WTC11 (cell line): ENCODE measurements at regions not wholly inside any gene's neighbourhood (a gene's known extent, or its start where the extent isn't known, plus 50 kb on each side); places are given as distances from the start of the nearest gene placed in this dataset.

ENCODE experiments used
- ATAC-seq: fragments of 200-7000 bp; cut with Tn5 transposase; 2 replicates; pipeline ENCODE4 v1.10.0; 2021; ENCODE audit warnings: mild to moderate bottlenecking, moderate library complexity
- CTCF ChIA-PET: fragments of 300-600 bp; sonication (Branson Sonifier 250); formaldehyde crosslinking; loops from one replicate; lab custom pipeline; 2021; ENCODE audit warnings: antibody characterized with exemption; lab: Charles Lee
- POLR2A ChIA-PET: fragments of 350-600 bp; sonication (Branson Sonifier 250); formaldehyde crosslinking; loops from one replicate; lab custom pipeline; 2021; ENCODE audit warnings: antibody characterized with exemption; lab: Charles Lee
- DNase-seq: peaks from one replicate; pipeline ENCODE4 v3.0.0; 2021; ENCODE audit warnings: low spot score
- H3K27ac Mint-ChIP-seq: 2 replicates; pipeline ENCODE4 v1.8.0; 2021; ENCODE audit warnings: mixed read lengths
- H3K27me3 Mint-ChIP-seq: 2 replicates; pipeline ENCODE4 v1.8.0; 2021; ENCODE audit warnings: low read depth, mild to moderate bottlenecking, moderate library complexity, mixed read lengths
- H3K36me3 Mint-ChIP-seq: 2 replicates; pipeline ENCODE4 v1.8.0; 2021; ENCODE audit warnings: mixed read lengths
- H3K4me1 Mint-ChIP-seq: 2 replicates; pipeline ENCODE4 v1.8.0; 2022; ENCODE audit warnings: mixed read lengths
- H3K4me3 Mint-ChIP-seq: 2 replicates; pipeline ENCODE4 v1.8.0; 2021; ENCODE audit warnings: mild to moderate bottlenecking, moderate library complexity, mixed read lengths
- H3K9me3 Mint-ChIP-seq: 2 replicates; pipeline ENCODE4 v1.8.0; 2021; ENCODE audit warnings: mixed read lengths
- ATF1 ChIP-seq: sonication (generic); formaldehyde crosslinking; IDR thresholded peaks from 2 replicates; pipeline ENCODE4 v1.8.1; 2023; ENCODE audit warnings: mild to moderate bottlenecking, moderate library complexity, missing genetic modification reagents
- ATF3 ChIP-seq: sonication (generic); formaldehyde crosslinking; conservative IDR thresholded peaks from 2 replicates; pipeline ENCODE4 v1.8.1; 2022; ENCODE audit warnings: mild to moderate bottlenecking, missing genetic modification reagents
- ATF6 ChIP-seq: sonication (generic); formaldehyde crosslinking; IDR thresholded peaks from 2 replicates; pipeline ENCODE4 v1.8.1; 2023; ENCODE audit warnings: mild to moderate bottlenecking, missing genetic modification reagents
- CTCF ChIP-seq: fragments of 200-600 bp; IDR thresholded peaks from 2 replicates; pipeline ENCODE4 v1.8.0; 2022; ENCODE audit warnings: antibody characterized with exemption
- EMX1 ChIP-seq: fragments of 250-450 bp; sonication (Bioruptor Pico); IDR thresholded peaks from 2 replicates; pipeline ENCODE4 v1.8.0; 2021; ENCODE audit warnings: mild to moderate bottlenecking
- FOXJ3 ChIP-seq: sonication (generic); formaldehyde crosslinking; IDR thresholded peaks from 2 replicates; pipeline ENCODE4 v1.9.0; 2021; ENCODE audit warnings: missing genetic modification reagents, mild to moderate bottlenecking, borderline replicate concordance
- FOXK1 ChIP-seq: sonication (generic); formaldehyde crosslinking; IDR thresholded peaks from 2 replicates; pipeline ENCODE4 v1.8.0; 2022; ENCODE audit warnings: mild to moderate bottlenecking, moderate library complexity, missing genetic modification reagents
- JAZF1 ChIP-seq: fragments of 250-450 bp; sonication (Bioruptor Pico); IDR thresholded peaks from 2 replicates; pipeline ENCODE4 v1.9.0; 2021; ENCODE audit warnings: moderate library complexity, mild to moderate bottlenecking, inconsistent platforms
- JUN ChIP-seq: sonication (generic); formaldehyde crosslinking; IDR thresholded peaks from 2 replicates; pipeline ENCODE4 v1.8.0; 2023; ENCODE audit warnings: mild to moderate bottlenecking, missing genetic modification reagents
- MAX ChIP-seq: sonication (generic); formaldehyde crosslinking; IDR thresholded peaks from 2 replicates; pipeline ENCODE4 v1.8.0; 2022; ENCODE audit warnings: mild to moderate bottlenecking, missing genetic modification reagents
- MYBL2 ChIP-seq: sonication (generic); formaldehyde crosslinking; IDR thresholded peaks from 2 replicates; pipeline ENCODE4 v1.8.1; 2023; ENCODE audit warnings: mild to moderate bottlenecking, moderate library complexity, missing genetic modification reagents
- NR1H2 ChIP-seq: sonication (generic); formaldehyde crosslinking; IDR thresholded peaks from 2 replicates; pipeline ENCODE4 v1.9.0; 2021; ENCODE audit warnings: mild to moderate bottlenecking, moderate library complexity, missing genetic modification reagents
- PRDM15 ChIP-seq: sonication (generic); formaldehyde crosslinking; IDR thresholded peaks from 2 replicates; pipeline ENCODE4 v1.8.0; 2022; ENCODE audit warnings: missing genetic modification reagents
- PREB ChIP-seq: sonication (generic); formaldehyde crosslinking; IDR thresholded peaks from 2 replicates; pipeline ENCODE4 v1.8.1; 2022; ENCODE audit warnings: mild to moderate bottlenecking, missing genetic modification reagents, moderate library complexity, borderline replicate concordance
- SP1 ChIP-seq: sonication (generic); formaldehyde crosslinking; conservative IDR thresholded peaks from 2 replicates; pipeline ENCODE4 v1.8.1; 2022; ENCODE audit warnings: missing genetic modification reagents
- ZNF138 ChIP-seq: sonication (generic); formaldehyde crosslinking; conservative IDR thresholded peaks from 2 replicates; pipeline ENCODE4 v1.8.1; 2022; ENCODE audit warnings: mild to moderate bottlenecking, moderate library complexity, missing genetic modification reagents
- ZNF219 ChIP-seq: sonication (generic); formaldehyde crosslinking; IDR thresholded peaks from 2 replicates; pipeline ENCODE4 v1.8.0; 2023; ENCODE audit warnings: missing genetic modification reagents, mild to moderate bottlenecking, borderline replicate concordance
- ZNF232 ChIP-seq: sonication (generic); formaldehyde crosslinking; IDR thresholded peaks from 2 replicates; pipeline ENCODE4 v1.8.0; 2022; ENCODE audit warnings: mild to moderate bottlenecking, missing genetic modification reagents
- ZNF532 ChIP-seq: fragments of 250-450 bp; sonication (Bioruptor Pico); IDR thresholded peaks from 2 replicates; pipeline ENCODE4 v1.9.0; 2021; ENCODE audit warnings: mild to moderate bottlenecking, borderline replicate concordance
- ZSCAN18 ChIP-seq: fragments of 250-450 bp; sonication (Bioruptor Pico); IDR thresholded peaks from 2 replicates; pipeline ENCODE4 v2.1.2; 2022; ENCODE audit warnings: mild to moderate bottlenecking, moderate library complexity

- TF ChIP-seq FOXJ3 (CRISPR knock-in tag), result no peak
- no peak for TF ChIP-seq JAZF1 (CRISPR knock-in tag)
- TF ChIP-seq PRDM15, result no peak
- no peak for TF ChIP-seq FOXK1
These were observed 1183.6 kb upstream of the ATXN8OS start (continued) for GRCh38 chr13:68923995-68924394.

- no peak for ATAC-seq
- POLR2A ChIA-PET, result no interaction called here
- no peak overlapping the region for H3K4me3 Mint-ChIP-seq
- H3K9me3 Mint-ChIP-seq, result peaks cover 78% of the 10 kb centered on the region
- peaks cover 60% of the 10 kb centered on the region for H3K36me3 Mint-ChIP-seq
- TF ChIP-seq JUN (CRISPR knock-in tag) (no peak), MYBL2 (CRISPR knock-in tag) (no peak), ZNF138 (no peak), EMX1 (CRISPR knock-in tag) (no peak), ZNF532 (CRISPR knock-in tag) (no peak), ATF1 (CRISPR knock-in tag) (no peak), CTCF (no peak), MAX (CRISPR knock-in tag) (no peak), NR1H2 (CRISPR knock-in tag) (no peak), ZNF219 (CRISPR knock-in tag) (no peak), ZSCAN18 (no peak), JAZF1 (CRISPR knock-in tag) (no peak), ATF3 (CRISPR knock-in tag) (no peak), ZNF232 (CRISPR knock-in tag) (no peak), FOXK1 (no peak), SP1 (CRISPR knock-in tag) (no peak), PREB (CRISPR knock-in tag) (no peak), ATF6 (CRISPR knock-in tag) (no peak)
- H3K27ac Mint-ChIP-seq, result no peak overlapping the region
- H3K27me3 Mint-ChIP-seq, result no peaks in the 10 kb centered on the region; the same call in 1 of the 2 replicates
- no peak for DNase-seq
- no peaks in the 10 kb centered on the region for H3K4me1 Mint-ChIP-seq
- CTCF ChIA-PET, result no interaction called here
These were observed 1198.7 kb upstream of the ATXN8OS start for GRCh38 chr13:68908879-68909278.
